A673 (cell line): ENCODE measurements at regions not wholly inside any gene's neighbourhood (a gene's known extent, or its start where the extent isn't known, plus 50 kb on each side); places are given as distances from the start of the nearest gene placed in this dataset.

ENCODE experiments used
- BruUV-seq: library from RNA; stranded (reverse); fragments of 400-500 nt; replicated peaks from 2 replicates; lab custom pipeline; 2021; lab: Mats Ljungman, UMichigan
- CTCF ChIA-PET: fragments of 300-600 bp; sonication (Branson Sonifier 250); formaldehyde crosslinking; loops from one replicate; lab custom pipeline; 2022; ENCODE audit warnings: antibody characterized with exemption; lab: Charles Lee
- POLR2A ChIA-PET: fragments of 300-600 bp; sonication (Branson Sonifier 250); formaldehyde crosslinking; loops from one replicate; lab custom pipeline; 2022; ENCODE audit warnings: antibody characterized with exemption; ENCODE audit not compliant: low non-redundant PET; lab: Charles Lee
- DNase-seq: peaks from one replicate; pipeline ENCODE4 v3.0.0-alpha.2; 2015; ENCODE audit warnings: low spot score
- H3K27ac ChIP-seq: fragments of 200-600 bp; sonication (generic); 2 replicates; pipeline ENCODE4 v1.5.1; 2016; ENCODE audit warnings: mixed run types, low read depth, mild to moderate bottlenecking, mixed read lengths, antibody characterized with exemption, low read length; ENCODE audit not compliant: poor library complexity, severe bottlenecking
- H3K27me3 ChIP-seq: fragments of 200-600 bp; sonication (generic); replicated peaks from 2 replicates; pipeline ENCODE4 v1.6.1; 2017; ENCODE audit warnings: mixed run types, low read depth, mild to moderate bottlenecking, mixed read lengths, antibody characterized with exemption, low read length; ENCODE audit not compliant: insufficient read depth, poor library complexity
- H3K36me3 ChIP-seq: fragments of 200-600 bp; sonication (generic); 2 replicates; pipeline ENCODE4 v1.6.1; 2016; ENCODE audit warnings: mixed run types, mild to moderate bottlenecking, mixed read lengths, antibody characterized with exemption, low read length; ENCODE audit not compliant: insufficient read depth, poor library complexity, severe bottlenecking
- H3K4me1 ChIP-seq: fragments of 200-600 bp; sonication (generic); 2 replicates; pipeline ENCODE4 v1.6.1; 2017; ENCODE audit warnings: mixed run types, mild to moderate bottlenecking, mixed read lengths, antibody characterized with exemption, low read length; ENCODE audit not compliant: insufficient read depth, poor library complexity, severe bottlenecking
- H3K4me3 ChIP-seq: fragments of 200-600 bp; sonication (generic); 2 replicates; pipeline ENCODE4 v1.5.1; 2016; ENCODE audit warnings: low read depth, mixed run types, mild to moderate bottlenecking, mixed read lengths, low read length; ENCODE audit not compliant: poor library complexity, severe bottlenecking
- H3K9me3 ChIP-seq: fragments of 200-600 bp; sonication (generic); 2 replicates; pipeline ENCODE4 v1.6.1; 2016; ENCODE audit warnings: mixed run types, low read depth, mild to moderate bottlenecking, mixed read lengths, antibody characterized with exemption, low read length; ENCODE audit not compliant: poor library complexity, severe bottlenecking
- CTCF ChIP-seq: fragments of 300-800, 200-600 bp; sonication (generic); conservative IDR thresholded peaks from 2 replicates; pipeline ENCODE4 v1.5.1; 2017; ENCODE audit warnings: low read depth, mild to moderate bottlenecking, antibody characterized with exemption, low read length, moderate library complexity, mixed read lengths
- EZH2 ChIP-seq: fragments of 200-600 bp; sonication (generic); IDR thresholded peaks from 2 replicates; pipeline ENCODE4 v1.6.1; 2017; ENCODE audit warnings: borderline replicate concordance, low read depth, mild to moderate bottlenecking, mixed read lengths, antibody characterized with exemption, low read length; ENCODE audit not compliant: poor library complexity, severe bottlenecking
- intact Hi-C: fragments of 100-400 bp; cut with micrococcal nuclease; formaldehyde crosslinking; loops from one replicate; pipeline ENCODE4 v1.10.0; 2022; ENCODE audit not compliant: unreplicated experiment

- intact Hi-C loops: no loop called here
- ChIA-PET CTCF (no interaction called here), POLR2A (no interaction called here)
- H3K27me3 ChIP-seq: no peaks in the 10 kb centered on the region
- no peak for TF ChIP-seq CTCF
- TF ChIP-seq EZH2: no peak
- no peaks in the 10 kb centered on the region for H3K4me1 ChIP-seq
- H3K4me3 ChIP-seq: no peak overlapping the region
- H3K36me3 ChIP-seq: no peaks in the 10 kb centered on the region
- no peak overlapping the region for H3K27ac ChIP-seq
- DNase-seq: no peak
- no peaks in the 10 kb centered on the region for H3K9me3 ChIP-seq
- no TSS peak for BruUV-seq
Measured at GRCh38 chr11:112730591-112730990, 230.6 kb upstream of the NCAM1 start.

DNA sequence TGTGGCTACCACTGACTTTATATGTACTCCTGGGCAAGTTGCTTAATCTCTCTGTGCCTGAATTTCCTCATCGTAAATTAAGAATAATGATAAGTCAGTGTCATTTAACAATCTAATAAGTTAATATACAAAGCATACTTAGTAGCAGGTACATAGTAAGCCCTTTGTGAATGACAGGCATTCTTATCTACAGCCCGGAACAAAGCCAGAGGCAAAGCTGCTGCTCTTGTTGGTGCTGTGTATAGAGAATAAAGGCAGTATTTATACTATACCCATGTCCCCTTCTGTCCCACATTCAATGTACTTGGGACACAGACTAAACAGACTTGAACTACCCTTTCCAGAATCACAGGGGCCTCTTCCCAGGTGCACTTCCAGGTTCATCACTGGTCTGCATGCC lies 229.7 kb upstream of the NCAM1 start:
- no peaks in the 10 kb centered on the region for H3K27me3 ChIP-seq
- no peak for TF ChIP-seq EZH2
- TF ChIP-seq CTCF: no peak
- ChIA-PET CTCF (no interaction called here), POLR2A (no interaction called here)
- no peak for DNase-seq
- H3K4me1 ChIP-seq: no peaks in the 10 kb centered on the region
- no peak overlapping the region for H3K27ac ChIP-seq
- intact Hi-C loops: no loop called here
- no peaks in the 10 kb centered on the region for H3K9me3 ChIP-seq
- no peak overlapping the region for H3K4me3 ChIP-seq
- no peaks in the 10 kb centered on the region for H3K36me3 ChIP-seq
- BruUV-seq: no TSS peak

GRCh38 chr11:112732031-112732430 lies 229.2 kb upstream of the NCAM1 start:
- Histone ChIP-seq H3K36me3 (no peaks in the 10 kb centered on the region), H3K27me3 (no peaks in the 10 kb centered on the region), H3K4me3 (no peak overlapping the region), H3K4me1 (no peaks in the 10 kb centered on the region), H3K27ac (no peak overlapping the region), H3K9me3 (no peaks in the 10 kb centered on the region)
- TF ChIP-seq EZH2 (no peak), CTCF (no peak)
- intact Hi-C loops: no loop called here
- POLR2A ChIA-PET: no interaction called here
- DNase-seq: no peak
- no TSS peak for BruUV-seq
- CTCF ChIA-PET: no interaction called here
